ENCODE measurements at regions not wholly inside any gene's neighbourhood (a gene's known extent, or its start where the extent isn't known, plus 50 kb on each side); places are given as distances from the start of the nearest gene placed in this dataset.

- no peak for DNase-seq (ENCODE audit: low spot score in 2 of 2)
- WGBS = 90% methylated on average over 2 of the region's 2 CpGs
- H3K27me3 ChIP-seq = no peaks in the 10 kb centered on the region
- H3K4me3 ChIP-seq = no peak overlapping the region
- no peaks in the 10 kb centered on the region for H3K9me3 ChIP-seq
- H3K27ac ChIP-seq = no peak overlapping the region
- no peak for TF ChIP-seq POLR2AphosphoS5 (IDR thresholded peaks at IDR 0.05)
- TF ChIP-seq, protein P1, sequence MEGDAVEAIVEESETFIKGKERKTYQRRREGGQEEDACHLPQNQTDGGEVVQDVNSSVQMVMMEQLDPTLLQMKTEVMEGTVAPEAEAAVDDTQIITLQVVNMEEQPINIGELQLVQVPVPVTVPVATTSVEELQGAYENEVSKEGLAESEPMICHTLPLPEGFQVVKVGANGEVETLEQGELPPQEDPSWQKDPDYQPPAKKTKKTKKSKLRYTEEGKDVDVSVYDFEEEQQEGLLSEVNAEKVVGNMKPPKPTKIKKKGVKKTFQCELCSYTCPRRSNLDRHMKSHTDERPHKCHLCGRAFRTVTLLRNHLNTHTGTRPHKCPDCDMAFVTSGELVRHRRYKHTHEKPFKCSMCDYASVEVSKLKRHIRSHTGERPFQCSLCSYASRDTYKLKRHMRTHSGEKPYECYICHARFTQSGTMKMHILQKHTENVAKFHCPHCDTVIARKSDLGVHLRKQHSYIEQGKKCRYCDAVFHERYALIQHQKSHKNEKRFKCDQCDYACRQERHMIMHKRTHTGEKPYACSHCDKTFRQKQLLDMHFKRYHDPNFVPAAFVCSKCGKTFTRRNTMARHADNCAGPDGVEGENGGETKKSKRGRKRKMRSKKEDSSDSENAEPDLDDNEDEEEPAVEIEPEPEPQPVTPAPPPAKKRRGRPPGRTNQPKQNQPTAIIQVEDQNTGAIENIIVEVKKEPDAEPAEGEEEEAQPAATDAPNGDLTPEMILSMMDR (IDR thresholded peaks at IDR 0.05) = no peak
- no peak for TF ChIP-seq POLR2A (IDR thresholded peaks at IDR 0.05)
- TF ChIP-seq EP300 (IDR thresholded peaks at IDR 0.05) = no peak
- no peaks in the 10 kb centered on the region for H3K4me1 ChIP-seq
- H3K36me3 ChIP-seq = no peaks in the 10 kb centered on the region
These were observed 444.2 kb upstream of the PABPC4L start for GRCh38 chr4:134645778-134646177.

DNA sequence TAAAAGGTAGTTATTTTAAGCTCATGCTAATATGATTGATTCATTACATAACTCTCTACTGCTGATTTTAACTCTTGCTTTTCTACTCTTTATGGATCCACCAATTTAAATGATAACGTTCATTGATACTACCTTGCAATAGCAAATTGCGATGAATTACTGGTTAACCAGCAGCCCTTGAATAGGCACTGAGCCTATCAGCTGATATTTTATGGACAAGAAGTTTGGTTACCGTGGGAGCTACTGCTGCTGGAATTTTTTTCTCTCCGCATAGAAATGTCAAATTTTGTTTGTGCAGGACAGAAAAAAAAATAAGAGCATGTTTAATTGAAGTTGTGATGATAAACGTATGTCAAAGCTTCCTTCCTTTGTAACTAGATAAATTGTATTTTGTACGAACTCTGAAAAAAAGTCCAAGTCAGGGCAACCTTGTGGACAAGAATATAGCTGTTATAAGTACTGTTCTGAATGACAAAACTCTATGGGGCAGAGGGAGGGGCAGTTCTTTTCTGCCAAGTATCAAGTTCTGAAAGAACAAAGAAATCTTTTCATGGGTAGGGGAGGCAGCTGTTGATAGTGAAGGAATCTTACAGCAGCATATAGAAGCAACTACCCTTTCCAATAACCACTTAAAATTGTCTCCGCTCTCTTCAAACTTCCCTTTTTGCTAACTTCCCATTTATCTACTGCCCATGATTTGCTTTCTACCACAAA is 434.9 kb upstream of the PABPC4L start:
- DNase-seq (ENCODE audit: low spot score in 2 of 2) = no peak
- no peaks in the 10 kb centered on the region for H3K27me3 ChIP-seq
- H3K9me3 ChIP-seq = no peaks in the 10 kb centered on the region
- no peak overlapping the region for H3K27ac ChIP-seq
- TF ChIP-seq EP300 (IDR thresholded peaks at IDR 0.05) (no peak), POLR2A (IDR thresholded peaks at IDR 0.05) (no peak), POLR2AphosphoS5 (IDR thresholded peaks at IDR 0.05) (no peak)
- TF ChIP-seq, protein P1 (IDR thresholded peaks at IDR 0.05) = no peak
- H3K36me3 ChIP-seq = no peaks in the 10 kb centered on the region
- H3K4me1 ChIP-seq = no peaks in the 10 kb centered on the region
- 54% methylated on average over 7 of the region's 7 CpGs for WGBS
- no peak overlapping the region for H3K4me3 ChIP-seq

DNA sequence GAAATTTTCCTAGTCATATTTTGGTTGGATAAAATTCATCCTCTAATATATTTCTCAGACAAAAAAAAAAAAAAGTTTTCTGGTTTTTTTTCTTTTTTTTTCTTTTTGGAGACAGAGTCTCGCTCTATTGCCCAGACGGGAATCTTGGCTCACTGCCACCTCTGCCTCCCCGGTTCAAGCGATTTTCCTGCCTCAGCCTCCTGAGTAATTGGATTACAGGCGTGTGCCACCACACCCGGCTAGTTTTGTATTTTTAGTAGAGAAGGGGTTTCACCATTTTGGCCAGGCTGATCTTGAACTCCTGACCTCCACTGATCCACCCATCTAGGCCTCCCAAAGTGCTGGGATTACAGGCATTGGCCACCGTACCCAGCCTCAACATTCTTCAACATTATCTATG is 432.7 kb upstream of the PABPC4L start:
- no peak overlapping the region for H3K27ac ChIP-seq
- 55% methylated on average over 7 of the region's 7 CpGs for WGBS
- H3K9me3 ChIP-seq = no peaks in the 10 kb centered on the region
- TF ChIP-seq, protein P1 (IDR thresholded peaks at IDR 0.05) = no peak
- TF ChIP-seq POLR2A (IDR thresholded peaks at IDR 0.05) (no peak), POLR2AphosphoS5 (IDR thresholded peaks at IDR 0.05) (no peak), EP300 (IDR thresholded peaks at IDR 0.05) (no peak)
- no peak for DNase-seq (ENCODE audit: low spot score in 2 of 2)
- no peaks in the 10 kb centered on the region for H3K36me3 ChIP-seq
- no peaks in the 10 kb centered on the region for H3K4me1 ChIP-seq
- H3K4me3 ChIP-seq = no peak overlapping the region
- H3K27me3 ChIP-seq = no peaks in the 10 kb centered on the region

DNA sequence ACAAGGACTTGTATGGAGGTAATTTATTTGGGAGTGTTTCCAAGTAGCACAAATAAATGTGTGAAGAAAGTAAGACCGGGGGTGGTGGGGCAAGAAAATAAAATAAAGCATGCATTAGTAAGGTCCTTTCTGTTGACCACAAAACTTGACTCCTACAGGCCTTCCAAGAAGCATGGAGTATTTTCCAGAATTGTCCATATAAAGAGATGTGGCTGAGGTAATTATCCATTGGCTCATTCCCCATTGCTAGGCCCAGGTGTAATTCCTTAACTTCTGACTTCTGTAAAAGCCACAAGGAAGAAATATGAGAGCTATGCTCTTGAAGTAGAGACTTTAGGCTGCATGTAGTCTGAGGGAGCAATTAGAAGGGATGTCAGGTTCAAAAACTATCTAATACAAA is 430.5 kb upstream of the PABPC4L start:
- Histone ChIP-seq H3K36me3 (no peaks in the 10 kb centered on the region), H3K4me3 (no peak overlapping the region), H3K9me3 (no peaks in the 10 kb centered on the region), H3K4me1 (no peaks in the 10 kb centered on the region), H3K27me3 (no peaks in the 10 kb centered on the region), H3K27ac (no peak overlapping the region)
- no peak for DNase-seq (ENCODE audit: low spot score in 2 of 2)
- no peak for TF ChIP-seq EP300 (IDR thresholded peaks at IDR 0.05)
- TF ChIP-seq, protein P1 (IDR thresholded peaks at IDR 0.05) = no peak
- TF ChIP-seq POLR2AphosphoS5 (IDR thresholded peaks at IDR 0.05) = no peak
- 86% methylated on average over 1 of the region's 1 CpG for WGBS

- H3K27me3 ChIP-seq = no peaks in the 10 kb centered on the region
- no peak for DNase-seq (ENCODE audit: low spot score in 2 of 2)
- H3K27ac ChIP-seq = no peak overlapping the region
These were observed 426.5 kb upstream of the PABPC4L start for GRCh38 chr4:134628066-134628465.

More at GRCh38 chr4:134628066-134628465, 426.5 kb upstream of the PABPC4L start:
- Histone ChIP-seq H3K36me3 (no peaks in the 10 kb centered on the region), H3K9me3 (no peaks in the 10 kb centered on the region), H3K4me3 (no peak overlapping the region), H3K4me1 (no peaks in the 10 kb centered on the region)
- no peak for TF ChIP-seq POLR2A (IDR thresholded peaks at IDR 0.05)
- no peak for TF ChIP-seq EP300 (IDR thresholded peaks at IDR 0.05)
- TF ChIP-seq, protein P1 (IDR thresholded peaks at IDR 0.05) = no peak
- TF ChIP-seq POLR2AphosphoS5 (IDR thresholded peaks at IDR 0.05) = no peak

Data from suprapubic skin (tissue), 4 donors.